HL-60/S4 (cell line): ENCODE measurements at regions not wholly inside any gene's neighbourhood (a gene's known extent, or its start where the extent isn't known, plus 50 kb on each side); places are given as distances from the start of the nearest gene placed in this dataset.
"Not testable (repeated sequence)": the region's sequence is repeated elsewhere in the genome, so short reads cannot be mapped to it uniquely, and the experiment has no call there.

Source experiments
- in situ Hi-C: fragments of 300-500 bp; cut with MboI; formaldehyde crosslinking; loops from 2 replicates; pipeline ENCODE4 v1.14.3; 2022; ENCODE audit warnings: low sequenced_read_pairs

DNA sequence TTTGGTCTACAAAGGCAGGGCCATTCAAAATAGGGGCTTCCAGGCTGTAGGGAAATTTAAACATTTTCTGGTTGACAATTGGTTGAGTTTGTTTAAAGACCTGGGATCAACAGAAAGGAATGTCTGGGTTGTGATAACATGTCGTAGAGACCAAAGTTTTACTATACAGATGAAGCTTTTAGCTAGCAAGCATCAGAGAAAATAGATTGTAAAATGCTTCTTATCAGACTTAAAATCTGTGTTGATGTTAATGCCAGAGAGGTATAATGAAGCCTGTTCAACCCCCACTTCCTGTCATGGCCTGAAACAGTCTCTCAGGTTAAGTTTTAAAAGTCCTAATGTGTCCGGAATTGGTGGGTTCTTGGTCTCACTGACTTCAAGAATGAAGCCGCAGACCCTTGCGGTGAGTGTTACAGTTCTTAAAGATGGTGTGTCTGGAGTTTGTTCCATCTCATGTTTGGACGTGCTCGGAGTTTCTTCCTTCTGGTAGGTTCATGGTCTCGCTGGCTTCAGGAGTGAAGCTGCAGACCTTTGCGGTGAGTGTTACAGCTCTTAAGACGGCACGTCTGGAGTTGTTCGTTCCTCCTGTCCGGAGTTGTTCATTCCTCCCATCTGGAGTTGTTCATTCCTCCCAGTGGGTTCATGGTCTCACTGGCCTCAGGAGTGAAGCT lies 86.5 kb upstream of the HMCN1 start:
- in situ Hi-C loops, result not testable (repeated sequence)

DNA sequence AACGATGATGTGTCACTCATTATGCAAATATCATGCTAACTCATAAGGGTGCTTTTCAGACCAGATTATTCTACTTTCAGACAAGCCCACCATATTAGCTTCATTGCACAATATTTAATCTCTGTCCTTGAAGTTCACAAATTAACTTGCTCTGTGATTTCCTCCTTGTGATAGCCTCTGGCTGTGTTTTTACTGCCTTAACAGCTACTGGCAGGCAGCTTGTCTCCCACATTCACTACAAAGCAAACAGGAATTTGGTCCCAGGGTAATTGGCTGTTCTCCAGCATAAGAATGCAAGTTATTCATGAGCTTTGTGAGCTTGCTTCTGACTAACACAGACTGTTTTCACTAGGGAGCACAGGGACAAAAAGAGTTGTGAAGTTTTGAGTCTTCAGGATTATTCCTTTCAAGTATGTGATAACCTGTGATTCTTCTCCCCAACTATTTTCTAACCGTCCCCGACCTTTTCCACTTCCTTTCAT lies 87.9 kb upstream of the HMCN1 start:
- in situ Hi-C loops, result no loop called here

DNA sequence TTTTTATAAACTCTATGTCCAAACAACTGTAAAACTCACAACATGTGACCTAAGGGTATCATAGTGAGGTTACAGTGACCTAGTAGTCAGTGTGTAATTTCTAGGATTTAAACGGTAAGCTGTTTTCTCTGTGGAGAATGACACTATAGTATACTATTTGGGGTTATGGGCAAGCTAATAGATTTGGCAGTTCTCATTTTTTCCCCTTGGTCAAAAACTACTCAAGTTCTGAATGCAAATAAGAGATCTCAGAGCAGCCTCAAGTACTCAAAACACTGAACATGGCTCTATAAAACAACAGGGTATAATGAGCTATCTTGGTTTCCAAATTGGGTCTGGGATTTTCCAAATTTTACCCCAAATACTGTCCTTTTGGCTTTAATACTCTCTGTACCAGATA lies 88.5 kb upstream of the HMCN1 start:
- in situ Hi-C loops, result no loop called here

DNA sequence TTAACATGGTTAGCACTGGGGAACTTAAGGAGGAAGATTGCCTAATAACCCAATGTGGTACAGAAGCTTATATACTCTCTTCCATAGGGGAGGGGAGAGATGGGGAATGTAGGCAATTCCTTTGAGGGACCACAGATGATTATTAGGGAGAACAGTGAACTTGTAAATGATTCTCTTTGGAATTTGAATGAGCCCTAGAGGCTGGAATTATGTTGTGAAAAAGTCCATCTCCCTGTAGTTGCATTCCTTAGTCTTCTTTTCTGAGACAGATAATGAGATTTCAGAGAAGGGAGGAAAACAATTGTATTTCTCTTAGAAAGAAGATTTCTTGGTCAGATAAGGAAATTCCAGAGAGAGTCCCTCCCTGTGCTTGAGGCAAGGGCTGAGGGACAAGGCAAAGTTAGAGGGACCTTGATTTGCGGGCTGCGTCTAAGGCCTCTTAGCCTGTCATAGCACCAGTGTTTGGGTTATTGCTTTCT lies 89.0 kb upstream of the HMCN1 start:
- in situ Hi-C loops, result no loop called here

DNA sequence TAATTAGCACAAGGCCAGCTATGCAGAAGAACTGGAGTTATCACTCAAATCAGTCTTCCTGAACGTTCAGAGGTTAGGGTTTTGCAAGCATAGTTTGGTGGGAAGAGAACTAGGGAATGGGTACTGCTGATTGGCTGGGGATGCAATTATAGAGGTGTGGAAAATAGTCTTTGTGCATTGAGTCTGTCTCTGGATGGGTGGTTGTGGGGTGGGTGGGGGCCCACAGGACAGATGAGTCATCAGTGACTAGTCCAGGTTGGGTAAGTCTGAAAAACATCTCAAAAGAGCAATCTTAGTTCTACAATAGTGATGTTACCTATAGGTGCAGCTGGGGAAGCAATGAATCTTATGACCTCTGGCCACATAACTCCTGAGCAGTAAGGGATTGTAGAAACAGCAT lies 89.7 kb upstream of the HMCN1 start:
- in situ Hi-C loops, result no loop called here

DNA sequence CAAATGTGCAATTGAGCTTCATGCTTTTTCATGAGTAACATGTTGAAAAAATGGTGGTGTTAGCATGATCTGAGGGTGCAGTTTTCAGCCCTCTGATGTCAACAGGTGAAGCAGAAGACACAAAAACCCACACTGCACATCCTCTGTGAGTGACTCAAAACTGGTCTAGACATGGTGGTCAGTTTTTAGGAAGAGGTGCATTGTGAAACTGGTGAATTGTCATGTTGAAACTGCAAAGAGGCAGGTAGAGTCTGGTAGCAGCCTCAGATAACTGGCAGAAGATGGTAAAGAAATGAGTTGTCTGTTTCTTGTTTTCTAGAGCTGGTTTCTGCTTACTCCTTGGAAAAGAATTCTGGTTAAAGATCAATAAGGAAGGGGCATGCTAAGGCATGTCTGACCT lies 97.3 kb upstream of the HMCN1 start:
- in situ Hi-C loops, result no loop called here

DNA sequence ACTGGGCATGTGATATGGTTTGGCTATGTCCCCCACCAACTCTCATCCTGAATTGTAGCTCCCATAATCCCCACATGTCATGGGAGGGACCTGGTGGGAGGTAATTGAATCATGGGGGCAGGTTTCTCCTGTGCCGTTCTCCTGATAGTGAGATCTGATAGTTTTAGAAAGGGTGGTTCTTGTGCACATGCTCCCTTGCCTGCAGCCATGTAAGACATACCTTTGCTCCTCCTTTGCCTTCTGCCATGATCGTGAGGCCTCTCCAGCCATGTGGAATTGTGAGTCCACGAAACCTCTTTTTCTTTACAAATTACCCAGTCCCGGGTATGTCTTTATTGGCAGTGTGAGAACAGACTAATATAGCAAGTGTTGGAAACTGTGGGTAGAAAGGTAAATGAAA lies 99.5 kb upstream of the HMCN1 start:
- in situ Hi-C loops, result no loop called here

DNA sequence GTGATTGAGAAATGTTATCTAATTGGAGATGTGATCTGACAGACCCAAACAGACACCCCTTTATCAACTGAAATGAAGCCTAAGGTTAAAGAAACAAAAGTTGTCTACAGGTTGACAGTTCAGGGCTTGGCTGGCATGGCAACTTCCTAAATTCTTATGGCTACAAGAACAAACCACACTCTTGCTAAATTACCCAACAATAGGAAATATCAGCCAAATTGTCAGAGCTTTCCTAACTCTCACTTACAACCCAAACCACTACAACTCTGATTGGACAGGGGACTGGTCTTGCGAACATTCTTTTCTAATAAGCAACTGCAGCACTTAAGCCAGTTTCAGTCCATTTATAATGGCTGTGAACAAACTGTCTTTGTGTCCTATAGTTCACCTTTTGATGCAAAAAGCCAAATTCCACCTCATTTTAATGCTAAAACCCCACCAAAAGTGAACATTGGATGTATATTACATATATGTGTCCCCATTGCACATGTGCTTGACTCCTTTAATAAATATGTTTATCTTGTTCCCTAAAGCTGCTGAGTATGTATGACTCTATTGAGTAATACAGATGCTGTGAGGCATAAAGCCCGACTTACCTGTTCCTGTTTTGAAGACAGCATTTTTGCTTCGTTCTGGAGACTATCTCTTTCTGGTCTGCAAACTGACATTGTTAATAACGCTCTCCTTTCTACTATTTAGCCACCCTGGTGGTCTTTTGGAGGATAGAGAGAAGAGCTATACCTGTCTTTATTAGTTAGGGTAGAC lies 101.3 kb upstream of the HMCN1 start:
- in situ Hi-C loops, result no loop called here

DNA sequence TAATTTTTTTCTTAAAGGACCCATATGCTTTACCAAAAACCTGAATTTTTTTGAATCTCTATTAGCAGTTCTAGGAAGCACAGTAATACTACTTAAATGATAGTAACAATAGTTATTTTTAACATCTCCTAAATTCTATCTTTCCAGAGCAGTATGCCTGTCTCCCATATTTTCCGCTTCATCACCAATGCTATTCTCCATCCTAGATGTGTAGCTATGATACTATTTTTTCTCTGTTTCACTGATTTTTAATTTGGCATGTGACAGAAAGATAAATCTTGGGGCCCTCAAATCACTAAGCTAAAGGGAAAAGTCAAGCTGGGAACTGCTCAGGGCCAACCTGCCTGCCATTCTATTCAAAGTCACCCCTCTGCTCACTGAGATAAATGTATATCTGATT lies 102.3 kb upstream of the HMCN1 start:
- in situ Hi-C loops, result no loop called here

DNA sequence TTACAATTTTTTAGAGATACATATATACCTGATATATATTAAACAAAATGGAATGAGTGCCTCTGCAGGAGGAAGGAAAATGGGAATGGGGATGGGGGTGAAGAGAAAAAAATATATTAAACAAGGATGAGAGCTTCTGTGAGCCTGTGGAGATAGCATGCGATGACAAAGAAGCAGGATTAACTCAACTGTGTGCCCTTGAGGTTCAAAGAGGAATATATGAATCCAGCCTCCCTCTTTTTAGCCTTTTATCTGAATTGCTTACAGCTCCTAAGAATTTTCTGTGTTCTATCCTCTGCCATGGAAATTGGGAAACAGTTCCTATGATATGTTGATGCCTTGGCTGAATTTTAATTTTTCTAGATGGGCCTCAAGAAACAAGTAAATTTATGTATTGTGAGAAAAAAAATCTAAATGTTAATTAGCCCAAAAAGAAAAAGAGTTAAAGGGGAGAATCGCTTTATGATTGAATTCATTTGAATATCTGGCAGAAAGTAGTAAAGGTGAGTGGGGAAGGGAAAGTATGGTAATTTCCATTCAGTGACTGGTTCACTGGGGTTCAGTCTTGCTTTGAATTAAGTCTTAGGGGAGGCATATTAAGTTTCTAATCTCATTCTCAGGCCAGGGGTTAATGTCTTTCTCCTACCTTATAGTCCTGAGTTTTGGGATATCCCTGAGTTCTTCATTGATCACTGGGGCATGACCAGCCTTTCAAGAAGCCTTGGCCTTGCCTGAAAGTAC lies 106.3 kb upstream of the HMCN1 start:
- in situ Hi-C loops, result no loop called here

DNA sequence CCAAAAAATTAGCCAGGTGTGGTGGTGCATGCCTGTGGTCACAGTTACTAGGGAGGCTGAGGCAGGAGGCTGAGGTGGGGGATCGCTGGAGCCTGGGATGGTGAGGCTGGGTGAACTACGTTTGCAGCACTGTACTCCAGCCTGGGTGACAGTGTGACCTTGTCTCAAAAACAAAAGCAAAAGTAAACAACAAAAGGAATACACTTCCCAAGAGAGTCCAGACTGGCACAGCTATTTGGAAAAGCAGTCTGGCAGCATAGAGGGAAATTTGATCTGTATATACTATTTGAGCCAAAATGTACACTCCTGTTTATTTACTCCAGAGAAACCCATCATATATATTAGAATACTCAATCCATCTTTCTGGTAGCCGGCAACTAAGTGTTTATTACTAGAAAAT lies 107.0 kb upstream of the HMCN1 start:
- in situ Hi-C loops, result no loop called here

DNA sequence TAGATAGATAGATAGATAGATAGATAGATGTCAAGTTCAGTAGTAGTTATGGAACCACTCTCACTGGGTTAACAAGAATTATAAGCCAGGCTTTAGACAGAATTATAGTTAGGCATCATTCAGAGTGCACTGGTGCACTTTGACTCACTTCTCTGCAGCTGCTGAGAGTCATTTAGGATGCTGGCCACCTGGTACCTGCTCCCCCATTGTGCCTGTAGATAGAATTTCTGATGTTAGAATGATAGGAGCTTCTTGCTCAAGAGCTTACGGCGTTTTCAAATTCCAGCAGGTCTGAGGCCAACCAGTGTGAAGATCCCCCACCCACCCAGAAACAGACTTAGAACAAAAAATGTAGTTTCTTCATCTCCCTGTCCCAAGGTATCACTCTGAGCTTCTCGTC lies 107.8 kb upstream of the HMCN1 start:
- in situ Hi-C loops, result no loop called here

DNA sequence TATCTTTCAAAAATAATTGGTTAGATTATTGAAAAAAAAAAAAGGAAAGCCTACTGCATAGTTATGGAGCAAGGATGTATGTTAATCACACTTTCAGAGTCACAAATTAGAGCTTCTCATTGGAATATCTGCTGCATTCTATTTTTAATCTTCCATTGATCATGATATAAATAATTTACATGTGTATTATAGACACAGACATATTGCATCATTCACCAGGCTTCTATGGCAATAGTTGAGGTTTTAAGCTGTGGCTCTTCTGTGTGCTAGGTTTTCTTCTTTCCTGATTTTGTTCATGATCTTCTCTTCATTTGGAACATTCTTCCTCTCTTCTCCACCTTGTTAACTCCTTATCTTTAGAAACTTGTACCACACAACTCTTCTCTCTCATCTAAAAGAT lies 123.2 kb upstream of the HMCN1 start:
- in situ Hi-C loops, result no loop called here

DNA sequence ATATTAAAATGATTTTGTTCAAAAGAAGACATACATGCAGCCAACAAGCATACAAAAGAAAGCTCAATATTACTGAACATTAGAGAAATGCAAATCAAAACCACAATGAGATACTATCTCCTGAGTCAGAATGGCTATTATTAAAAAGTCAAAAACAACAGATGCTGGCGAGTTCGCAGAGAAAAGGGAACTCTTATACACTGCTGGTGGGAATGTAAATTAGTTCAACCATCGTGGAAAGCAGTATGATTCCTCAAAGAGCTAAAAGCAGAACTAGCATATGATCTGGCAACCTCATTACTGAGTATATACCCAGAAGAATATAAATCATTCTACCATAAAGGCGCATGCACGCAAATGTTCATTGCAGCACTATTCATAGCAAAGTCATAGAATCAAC lies 126.0 kb upstream of the HMCN1 start:
- in situ Hi-C loops, result no loop called here

DNA sequence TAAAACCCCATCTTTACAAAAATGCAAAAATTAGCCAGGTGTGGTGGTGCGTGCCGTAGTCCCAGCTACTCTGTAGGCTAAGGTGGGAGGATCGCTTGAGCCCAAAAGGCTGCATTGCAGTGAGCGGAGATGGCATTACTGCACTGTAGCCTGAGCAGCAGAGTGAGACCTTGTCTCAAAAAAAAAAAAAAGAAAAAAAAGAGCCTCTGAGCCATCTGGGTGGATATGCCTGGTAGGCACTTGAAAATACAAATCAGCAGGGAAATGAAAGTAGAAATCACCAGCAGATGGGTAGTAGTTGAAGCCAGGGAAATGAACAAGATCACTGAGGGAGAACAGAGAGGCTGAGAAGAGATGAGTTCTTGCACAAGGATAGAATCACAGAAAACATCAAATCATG lies 131.0 kb upstream of the HMCN1 start:
- in situ Hi-C loops, result no loop called here

DNA sequence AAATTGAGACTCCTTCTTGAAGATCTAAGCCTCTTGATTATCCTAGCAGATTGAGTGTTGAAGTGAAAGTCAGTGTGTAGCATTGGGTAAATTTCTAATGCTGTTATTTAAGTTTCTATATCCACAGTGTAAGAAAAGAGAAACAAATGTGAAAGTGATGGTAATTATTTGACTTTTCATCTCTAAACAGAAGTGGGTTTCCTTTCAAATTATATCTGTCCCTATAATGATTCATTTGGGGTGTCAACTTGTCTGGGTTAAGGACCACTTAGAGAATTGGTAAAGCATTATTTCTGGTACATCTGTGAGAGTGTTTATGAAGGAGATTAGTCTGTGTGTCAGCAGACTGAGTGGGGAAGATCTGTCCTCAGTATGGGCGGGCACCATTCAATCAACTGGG lies 133.0 kb upstream of the HMCN1 start:
- in situ Hi-C loops, result no loop called here

DNA sequence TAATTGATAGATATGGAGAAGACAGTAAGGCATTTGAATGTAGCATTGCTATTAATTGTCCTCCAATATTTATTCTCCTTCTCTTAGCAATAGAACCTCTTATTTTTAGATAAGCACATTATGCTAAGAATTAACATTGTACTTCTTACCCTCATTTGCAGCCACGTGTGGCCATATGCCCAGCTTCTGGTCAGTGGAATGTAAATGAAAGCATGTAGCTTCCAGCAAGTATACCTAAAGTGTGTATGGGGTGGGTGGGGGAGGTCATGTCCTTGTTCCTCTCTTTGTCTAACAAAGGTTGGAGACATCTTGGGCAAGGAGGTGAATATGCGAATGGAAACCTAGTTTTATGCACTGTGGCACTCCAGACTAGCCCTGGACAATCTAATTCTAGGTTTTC lies 133.6 kb upstream of the HMCN1 start:
- in situ Hi-C loops, result no loop called here

DNA sequence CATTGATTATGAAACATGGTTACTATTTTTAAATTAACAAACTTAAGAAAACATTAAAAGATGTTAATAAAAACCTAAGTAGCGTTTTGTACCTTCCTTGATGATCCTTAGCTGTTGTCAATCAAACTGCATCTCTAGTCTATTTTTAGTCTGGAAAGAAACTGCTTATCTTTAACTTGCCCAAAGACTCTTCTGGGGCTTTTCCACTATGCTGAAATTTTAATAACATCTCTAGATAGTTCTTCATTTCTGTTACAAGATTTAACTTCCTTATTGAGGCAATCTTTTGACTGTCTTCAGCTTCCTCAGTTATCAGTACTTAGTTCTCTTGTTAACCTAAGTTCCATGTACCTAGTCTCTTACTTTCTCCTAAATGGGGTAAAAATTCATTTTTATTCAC lies 135.9 kb upstream of the HMCN1 start:
- in situ Hi-C loops, result no loop called here

DNA sequence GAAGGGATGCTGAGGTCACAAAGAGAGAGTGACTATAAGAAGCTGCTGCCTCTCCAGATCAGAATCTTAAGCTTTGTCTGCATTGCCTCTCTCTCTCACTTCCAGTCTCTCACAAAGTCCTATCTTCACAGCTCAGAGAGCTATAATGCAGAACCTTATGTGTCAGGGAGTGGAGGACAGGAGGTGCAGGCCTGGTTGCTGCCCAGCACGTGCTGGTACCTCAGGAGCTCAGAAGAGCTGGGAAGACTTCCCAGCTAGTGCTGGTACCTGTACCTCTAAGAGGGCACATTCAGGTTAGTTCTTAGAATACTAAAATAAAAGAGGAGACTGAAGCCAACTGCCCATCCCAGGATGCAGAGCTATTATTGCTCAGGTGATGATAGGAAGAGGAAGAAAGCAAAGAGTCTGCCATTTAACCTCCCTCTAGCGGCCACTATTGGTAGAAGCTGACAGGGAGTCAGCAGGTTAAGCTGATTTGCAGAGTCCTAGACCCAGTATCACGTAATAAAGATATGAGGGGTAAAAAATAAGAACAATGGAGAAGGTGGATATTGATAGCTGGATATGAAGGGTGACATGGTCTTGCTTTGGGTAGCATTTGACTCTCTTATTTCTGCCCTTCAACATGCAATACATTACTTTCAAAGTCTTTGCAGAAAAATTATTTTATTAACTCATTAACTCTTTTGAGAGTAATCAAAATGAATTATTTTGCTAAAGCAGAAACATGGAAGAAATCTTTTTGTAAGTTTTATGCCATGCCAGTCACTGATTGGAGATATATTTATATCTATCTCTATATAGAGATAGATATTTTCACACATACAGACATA lies 138.1 kb upstream of the HMCN1 start:
- in situ Hi-C loops, result no loop called here

DNA sequence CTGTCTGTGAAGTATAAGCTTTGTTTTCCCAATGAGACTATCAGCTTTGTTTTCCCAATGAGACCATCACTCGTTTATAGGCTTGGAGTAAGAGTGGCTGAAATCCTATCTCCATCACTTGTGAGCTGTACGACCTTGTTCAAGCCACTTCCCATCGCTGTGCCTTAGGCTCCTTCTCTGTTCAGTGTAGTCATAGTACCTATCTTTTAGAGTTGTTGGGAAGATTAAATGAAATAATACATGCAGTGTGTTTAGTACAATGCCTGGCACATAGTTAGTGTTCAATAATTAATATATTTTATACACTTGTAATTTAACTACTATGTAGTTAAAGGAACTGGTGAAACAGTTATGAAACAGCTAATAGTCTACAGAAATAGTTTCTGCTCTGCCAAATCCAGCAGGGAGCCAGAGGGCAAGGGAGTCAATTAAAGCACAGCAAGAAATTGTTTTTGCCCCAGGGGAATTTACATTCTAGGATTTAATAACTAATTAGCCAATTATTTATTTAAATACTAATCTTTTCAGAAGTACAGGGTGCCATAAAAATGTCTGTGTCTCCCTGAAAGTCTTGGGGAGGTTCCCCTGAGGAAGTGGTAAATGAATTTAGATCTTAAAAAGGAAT lies 139.3 kb upstream of the HMCN1 start:
- in situ Hi-C loops, result no loop called here

DNA sequence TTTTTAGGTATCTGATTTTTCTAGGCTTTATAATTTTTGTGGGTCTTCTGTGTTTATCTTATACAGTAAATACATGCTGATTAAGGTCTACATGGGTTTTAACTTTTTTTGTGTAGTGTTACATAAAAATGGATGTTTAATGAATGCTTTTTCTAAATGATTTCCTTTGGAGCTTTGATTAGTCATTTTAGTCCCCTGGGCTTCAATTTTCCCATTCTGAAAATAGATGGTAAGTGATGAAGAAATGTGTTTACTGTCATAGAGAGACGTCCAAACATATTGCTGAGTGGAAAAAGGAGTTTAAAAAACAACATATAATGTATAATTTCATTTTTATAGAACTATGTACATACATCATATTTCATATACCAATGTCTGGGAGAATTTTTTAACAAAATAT lies 140.9 kb upstream of the HMCN1 start:
- in situ Hi-C loops, result no loop called here
